ENCODE measurements at regions not wholly inside any gene's neighbourhood (a gene's known extent, or its start where the extent isn't known, plus 50 kb on each side); places are given as distances from the start of the nearest gene placed in this dataset.

DNA sequence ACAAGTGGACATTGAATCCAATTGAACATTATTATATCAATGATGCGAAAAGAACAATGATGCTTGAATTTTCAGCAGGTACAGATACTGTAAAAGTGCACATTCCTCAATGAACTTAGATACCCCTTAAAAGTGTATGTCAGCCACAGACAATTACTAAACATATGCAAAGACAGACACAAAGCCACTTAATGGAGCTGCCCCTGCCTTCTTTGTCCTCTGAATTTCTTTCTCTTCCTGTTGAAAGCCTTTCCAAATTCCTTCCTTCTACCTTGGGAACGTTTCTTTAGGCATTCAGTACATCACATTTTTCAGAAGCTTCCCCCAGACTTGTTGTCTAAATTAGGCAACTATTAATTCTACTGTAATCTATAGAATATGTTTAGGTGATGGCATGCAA lies 706.8 kb upstream of the MBL2 start:
- TF ChIP-seq CTCF (IDR thresholded peaks at IDR 0.05) (no peak), POLR2A (IDR thresholded peaks at IDR 0.05) (no peak)
